Thyroid gland (tissue), 4 donors: ENCODE measurements at regions not wholly inside any gene's neighbourhood (a gene's known extent, or its start where the extent isn't known, plus 50 kb on each side); places are given as distances from the start of the nearest gene placed in this dataset.

Source experiments
- CTCF ChIP-seq, 6 experiments: fragments of 200-600 bp in 3 of 6; fragments of 450-650 bp in 3 of 6; sonication (generic) in 3 of 6; IDR thresholded peaks; one replicate each; pipeline ENCODE4 v1.5.1; 2016 to 2019; ENCODE audit warnings: antibody characterized with exemption in 6 of 6, mild to moderate bottlenecking in 2 of 6, inconsistent platforms in 1 of 6, moderate library complexity in 1 of 6
- POLR2A ChIP-seq, 2 donors: fragments of 450-650 bp; IDR thresholded peaks; one replicate each; pipeline ENCODE4 v1.6.1; 2017; ENCODE audit warnings: antibody characterized with exemption in 2 of 2, mild to moderate bottlenecking in 2 of 2, moderate library complexity in 1 of 2

- TF ChIP-seq POLR2A (IDR thresholded peaks at IDR 0.05) (no peak), CTCF (IDR thresholded peaks at IDR 0.05) (no peak)
These were observed 610.4 kb upstream of the CDH10 start for GRCh38 chr5:25255128-25255527.
